Brain microvascular endothelial cell (primary cell): ENCODE measurements at regions not wholly inside any gene's neighbourhood (a gene's known extent, or its start where the extent isn't known, plus 50 kb on each side); places are given as distances from the start of the nearest gene placed in this dataset.

Experiments
- DNase-seq: peaks from one replicate; pipeline ENCODE4 v3.0.0-alpha.2; 2020
- H3K27ac ChIP-seq: fragments of 250-450 bp; sonication (Bioruptor Pico); 2 replicates; pipeline ENCODE4 v1.5.1; 2020; ENCODE audit warnings: mild to moderate bottlenecking, moderate library complexity
- H3K27me3 ChIP-seq: fragments of 250-450 bp; sonication (Bioruptor Pico); replicated peaks from 2 replicates; pipeline ENCODE4 v1.5.1; 2020; ENCODE audit warnings: mild to moderate bottlenecking
- H3K36me3 ChIP-seq: fragments of 250-450 bp; sonication (Bioruptor Pico); replicated peaks from 2 replicates; pipeline ENCODE4 v1.5.1; 2020; ENCODE audit warnings: mild to moderate bottlenecking
- H3K4me3 ChIP-seq: 2 replicates; pipeline ENCODE4 v1.5.1; 2011; ENCODE audit warnings: low read depth, mild to moderate bottlenecking, control low read depth, low read length, moderate library complexity
- in situ Hi-C: cut with HindIII; loops from 2 replicates; pipeline ENCODE4 v1.10.0; 2017; ENCODE audit warnings: low sequenced_read_pairs, low pct_ligation_motif_present
- TF ChIP-seq, protein P1 (sequence below): IDR thresholded peaks from 2 replicates; pipeline ENCODE4 v1.5.1; 2011; ENCODE audit warnings: low read depth, mild to moderate bottlenecking, moderate library complexity, low read length, control low read depth, inconsistent platforms; ENCODE audit errors: missing control alignments

DNA sequence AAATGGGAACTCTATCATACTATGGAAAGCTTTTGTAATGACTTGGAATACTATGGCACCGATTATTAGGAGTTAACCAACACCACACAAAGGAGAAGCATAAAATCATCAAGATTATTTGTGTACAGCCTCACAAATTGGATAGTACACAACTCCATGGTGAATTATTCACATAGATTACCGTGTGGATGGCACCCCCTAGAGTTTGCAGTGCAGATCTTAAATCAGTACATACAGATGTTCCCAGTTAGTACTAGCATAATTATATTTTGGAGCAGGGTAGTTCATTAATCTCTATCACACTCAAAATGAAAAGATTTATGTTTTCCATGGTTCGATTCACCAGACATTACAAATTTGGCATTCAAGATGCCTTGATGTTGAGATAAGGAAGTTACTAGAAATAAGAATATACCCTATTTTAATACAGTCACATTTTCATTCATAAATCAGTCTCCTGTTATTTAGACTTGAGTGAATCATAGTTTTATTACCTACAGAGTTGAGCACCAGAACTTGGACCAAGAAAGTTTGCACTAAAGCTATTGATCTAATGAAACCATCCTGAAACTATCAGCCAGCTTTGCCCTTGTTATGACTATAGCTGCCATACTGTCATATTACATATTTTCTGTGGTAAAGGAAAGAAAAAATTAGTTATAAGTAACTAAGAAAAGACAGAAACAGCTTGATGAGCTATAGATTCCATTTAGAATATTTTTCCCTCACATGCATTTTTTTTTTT lies 531.8 kb downstream of the GLUD2 start:
- in situ Hi-C loops: no loop called here
- peak; percentile 3 for DNase-seq
- H3K36me3 ChIP-seq: no peaks in the 10 kb centered on the region
- H3K27ac ChIP-seq: no peak overlapping the region
- no peaks in the 10 kb centered on the region for H3K27me3 ChIP-seq
- TF ChIP-seq, protein P1, sequence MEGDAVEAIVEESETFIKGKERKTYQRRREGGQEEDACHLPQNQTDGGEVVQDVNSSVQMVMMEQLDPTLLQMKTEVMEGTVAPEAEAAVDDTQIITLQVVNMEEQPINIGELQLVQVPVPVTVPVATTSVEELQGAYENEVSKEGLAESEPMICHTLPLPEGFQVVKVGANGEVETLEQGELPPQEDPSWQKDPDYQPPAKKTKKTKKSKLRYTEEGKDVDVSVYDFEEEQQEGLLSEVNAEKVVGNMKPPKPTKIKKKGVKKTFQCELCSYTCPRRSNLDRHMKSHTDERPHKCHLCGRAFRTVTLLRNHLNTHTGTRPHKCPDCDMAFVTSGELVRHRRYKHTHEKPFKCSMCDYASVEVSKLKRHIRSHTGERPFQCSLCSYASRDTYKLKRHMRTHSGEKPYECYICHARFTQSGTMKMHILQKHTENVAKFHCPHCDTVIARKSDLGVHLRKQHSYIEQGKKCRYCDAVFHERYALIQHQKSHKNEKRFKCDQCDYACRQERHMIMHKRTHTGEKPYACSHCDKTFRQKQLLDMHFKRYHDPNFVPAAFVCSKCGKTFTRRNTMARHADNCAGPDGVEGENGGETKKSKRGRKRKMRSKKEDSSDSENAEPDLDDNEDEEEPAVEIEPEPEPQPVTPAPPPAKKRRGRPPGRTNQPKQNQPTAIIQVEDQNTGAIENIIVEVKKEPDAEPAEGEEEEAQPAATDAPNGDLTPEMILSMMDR: peak; percentile 27
- no peak overlapping the region for H3K4me3 ChIP-seq

DNA sequence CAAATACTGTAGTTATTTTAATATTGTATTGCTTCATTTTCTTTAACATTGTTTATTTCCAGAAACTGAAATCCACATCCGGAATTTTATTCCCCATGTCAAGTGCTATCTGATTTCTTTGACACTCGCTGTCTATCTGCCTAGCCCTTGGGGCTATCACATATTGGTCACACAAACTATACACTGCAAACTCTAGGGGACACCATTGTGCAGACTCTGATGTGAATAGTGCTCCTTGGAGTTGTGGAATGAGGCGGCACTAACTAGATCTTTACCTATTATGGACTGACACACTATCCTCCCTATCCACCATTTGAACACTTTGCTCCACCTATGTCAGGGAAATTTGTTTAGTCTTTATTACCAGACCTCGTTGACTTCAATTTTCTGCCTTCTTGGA lies 534.5 kb downstream of the GLUD2 start:
- in situ Hi-C loops: no loop called here
- H3K27ac ChIP-seq: no peak overlapping the region
- TF ChIP-seq, protein P1: no peak
- no peak for DNase-seq
- H3K36me3 ChIP-seq: no peaks in the 10 kb centered on the region
- no peaks in the 10 kb centered on the region for H3K27me3 ChIP-seq
- H3K4me3 ChIP-seq: no peak overlapping the region

DNA sequence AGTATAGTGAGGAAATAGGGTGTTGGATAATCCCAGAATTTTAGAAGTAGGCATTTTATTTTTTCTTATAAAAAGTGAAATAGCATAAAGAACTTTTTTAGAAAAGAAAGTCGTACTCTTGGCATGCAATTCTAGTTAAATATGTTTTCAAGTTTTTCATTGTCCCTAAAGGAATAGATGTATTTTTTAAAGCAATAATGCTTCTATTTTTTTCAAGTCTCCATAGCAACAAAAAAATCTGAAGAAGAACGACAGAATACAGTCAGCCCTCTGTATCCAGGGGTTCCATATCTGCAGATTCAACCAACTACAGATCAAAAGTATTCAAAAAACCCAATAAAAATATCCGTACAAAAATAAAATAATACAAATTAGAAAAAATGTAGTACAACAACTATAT lies 538.2 kb downstream of the GLUD2 start:
- in situ Hi-C loops: no loop called here
- DNase-seq: no peak
- Histone ChIP-seq H3K27ac (no peak overlapping the region), H3K36me3 (no peaks in the 10 kb centered on the region), H3K4me3 (no peak overlapping the region), H3K27me3 (no peaks in the 10 kb centered on the region)
- TF ChIP-seq, protein P1: no peak

DNA sequence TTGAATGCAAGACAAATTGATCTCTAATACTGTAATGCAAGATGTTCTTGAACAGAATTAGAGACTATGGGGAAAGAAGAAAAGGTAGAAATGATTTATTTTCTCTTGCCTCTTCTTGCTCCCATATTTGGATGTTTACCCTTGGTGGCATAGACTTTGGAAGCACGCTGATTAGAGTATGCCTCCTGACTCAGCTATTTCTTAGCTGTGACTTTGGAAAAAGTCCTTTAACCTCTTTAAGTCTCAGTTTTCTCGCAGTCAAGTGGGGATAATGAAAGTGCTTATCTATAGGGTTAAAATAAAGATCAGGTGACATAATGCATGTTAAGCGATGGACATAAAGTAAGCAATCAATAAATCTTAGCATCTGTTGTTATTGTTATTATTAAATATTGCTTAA lies 545.5 kb downstream of the GLUD2 start:
- TF ChIP-seq, protein P1: no peak
- DNase-seq: no peak
- Histone ChIP-seq H3K27ac (no peak overlapping the region), H3K36me3 (no peaks in the 10 kb centered on the region), H3K27me3 (no peaks in the 10 kb centered on the region), H3K4me3 (no peak overlapping the region)
- in situ Hi-C loops: no loop called here

DNA sequence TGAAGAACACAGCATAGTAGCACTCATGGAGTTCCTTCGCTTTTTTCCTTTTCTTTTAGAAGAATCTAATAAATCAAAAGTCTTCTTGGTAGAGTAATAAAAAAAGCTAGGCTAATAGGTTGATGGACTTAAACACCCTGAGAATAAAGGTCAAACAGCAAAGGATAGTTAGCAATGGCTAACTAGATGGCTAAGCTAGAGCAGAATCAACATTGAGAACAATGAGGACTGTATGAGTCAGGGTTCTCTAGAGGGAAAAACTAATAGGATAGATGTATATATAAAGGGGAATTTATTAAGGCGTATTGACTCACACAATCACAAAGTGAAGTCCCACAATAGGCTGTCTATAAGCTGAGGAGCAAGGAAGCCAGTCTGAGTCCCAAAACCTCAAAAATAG lies 550.9 kb downstream of the GLUD2 start:
- H3K36me3 ChIP-seq: no peaks in the 10 kb centered on the region
- DNase-seq: no peak
- TF ChIP-seq, protein P1: no peak
- no peak overlapping the region for H3K4me3 ChIP-seq
- H3K27ac ChIP-seq: no peak overlapping the region
- in situ Hi-C loops: no loop called here
- no peaks in the 10 kb centered on the region for H3K27me3 ChIP-seq

DNA sequence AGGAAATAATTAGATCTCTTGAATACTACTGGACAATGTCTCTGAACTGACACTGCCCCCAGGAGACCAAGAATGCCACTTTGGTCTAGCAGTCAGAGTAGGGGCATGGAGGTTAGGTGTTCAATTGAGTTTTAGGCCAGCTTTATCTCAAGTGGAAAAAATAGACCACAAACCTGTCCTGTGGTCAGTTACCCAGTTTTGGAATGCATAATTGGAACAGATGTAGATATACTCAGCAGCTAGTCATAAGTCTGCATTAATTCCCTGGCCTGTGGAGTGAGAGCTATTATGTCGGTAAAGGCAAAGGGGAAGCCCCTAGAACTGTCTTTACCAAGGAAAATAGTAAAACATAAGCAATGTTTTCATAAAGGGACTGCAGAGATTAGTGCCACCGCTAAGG lies 587.7 kb downstream of the GLUD2 start:
- in situ Hi-C loops: no loop called here
- Histone ChIP-seq H3K27me3 (no peaks in the 10 kb centered on the region), H3K36me3 (no peaks in the 10 kb centered on the region), H3K4me3 (no peak overlapping the region), H3K27ac (no peak overlapping the region)
- DNase-seq: no peak
- TF ChIP-seq, protein P1: no peak
